Kidney epithelial cell (primary cell): ENCODE measurements at regions not wholly inside any gene's neighbourhood (a gene's known extent, or its start where the extent isn't known, plus 50 kb on each side); places are given as distances from the start of the nearest gene placed in this dataset.

Source experiments
- DNase-seq: peaks from one replicate; pipeline ENCODE4 v3.0.0-alpha.2; 2010; ENCODE audit warnings: low read depth
- H3K27me3 ChIP-seq: 2 replicates; pipeline ENCODE4 v1.6.0; 2011; ENCODE audit warnings: low read length; ENCODE audit not compliant: control insufficient read depth, insufficient read depth
- H3K36me3 ChIP-seq: 2 replicates; pipeline ENCODE4 v1.5.1; 2011; ENCODE audit warnings: low read length; ENCODE audit not compliant: control insufficient read depth, insufficient read depth
- H3K4me3 ChIP-seq: 2 replicates; pipeline ENCODE4 v1.5.1; 2011; ENCODE audit warnings: low read depth, mild to moderate bottlenecking, control low read depth, low read length
- CTCF ChIP-seq: IDR thresholded peaks from 2 replicates; pipeline ENCODE4 v1.5.1; 2011; ENCODE audit warnings: mild to moderate bottlenecking, moderate library complexity, low read length, control low read depth, inconsistent platforms; ENCODE audit not compliant: insufficient read depth, poor library complexity, severe bottlenecking

DNA sequence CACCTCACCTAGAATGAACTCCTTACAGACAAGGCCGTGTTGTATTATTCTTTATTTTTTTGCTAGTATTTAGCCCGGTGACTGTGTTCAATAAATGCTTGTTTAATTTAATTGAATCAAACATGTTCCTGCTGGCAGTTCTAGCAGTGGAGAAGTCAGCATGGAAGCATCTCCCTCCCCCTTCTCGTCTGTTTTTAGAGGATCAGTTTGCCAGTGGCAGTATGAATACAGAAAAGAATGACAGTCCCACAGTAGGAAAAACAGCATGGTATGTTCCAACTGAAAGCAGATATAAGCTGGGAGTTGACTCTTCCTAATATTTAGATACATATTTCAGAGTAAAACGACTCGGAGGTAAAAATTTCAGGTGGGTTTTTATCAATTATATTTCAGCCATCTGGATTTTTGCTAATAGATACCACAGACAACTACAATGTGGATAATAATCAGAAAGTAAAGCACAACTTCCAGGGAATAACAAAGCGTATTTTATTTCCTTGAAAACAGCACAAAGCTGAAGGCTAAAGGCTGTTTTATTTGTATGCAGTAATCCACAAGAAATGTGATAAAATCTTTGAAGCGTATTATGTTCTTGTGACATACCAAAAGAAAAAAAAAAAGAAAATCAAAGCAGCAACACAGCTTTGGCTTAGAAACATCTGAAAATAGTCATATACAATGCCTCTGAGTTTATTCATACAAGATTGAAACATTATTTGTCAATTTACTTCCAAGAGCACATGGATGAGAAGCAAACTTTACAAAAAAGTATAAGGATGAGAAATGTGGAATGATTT lies 244.5 kb upstream of the KCNMB2 start:
- Histone ChIP-seq H3K4me3 (no peak overlapping the region), H3K27me3 (no peaks in the 10 kb centered on the region), H3K36me3 (no peaks in the 10 kb centered on the region)
- no peak for TF ChIP-seq CTCF
- DNase-seq: no peak

GRCh38 chr3:178295292-178295912 lies 240.8 kb upstream of the KCNMB2 start:
- no peak for DNase-seq
- no peak for TF ChIP-seq CTCF
- H3K36me3 ChIP-seq: no peaks in the 10 kb centered on the region
- H3K4me3 ChIP-seq: no peak overlapping the region
- no peaks in the 10 kb centered on the region for H3K27me3 ChIP-seq

DNA sequence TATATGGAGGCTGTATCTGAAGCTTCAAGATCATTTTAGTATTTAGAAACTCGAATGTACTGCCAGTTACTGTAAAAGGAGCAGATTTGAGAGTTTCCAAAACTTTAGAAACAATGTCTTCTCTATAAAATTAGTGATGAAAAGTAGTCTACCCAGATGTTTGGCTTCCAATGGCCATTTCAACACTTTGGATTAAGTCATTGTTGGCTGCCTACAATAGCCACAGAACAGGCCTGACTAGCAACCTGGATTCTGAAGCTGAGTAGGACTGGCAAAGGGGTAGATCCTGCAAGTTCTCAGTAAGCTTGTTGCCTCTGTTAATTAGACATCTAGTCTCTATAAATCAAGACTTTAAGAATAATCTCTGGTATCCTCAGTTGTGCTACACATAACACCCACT lies 239.0 kb upstream of the KCNMB2 start:
- no peak for DNase-seq
- H3K36me3 ChIP-seq: no peaks in the 10 kb centered on the region
- no peak for TF ChIP-seq CTCF
- no peaks in the 10 kb centered on the region for H3K27me3 ChIP-seq
- no peak overlapping the region for H3K4me3 ChIP-seq

DNA sequence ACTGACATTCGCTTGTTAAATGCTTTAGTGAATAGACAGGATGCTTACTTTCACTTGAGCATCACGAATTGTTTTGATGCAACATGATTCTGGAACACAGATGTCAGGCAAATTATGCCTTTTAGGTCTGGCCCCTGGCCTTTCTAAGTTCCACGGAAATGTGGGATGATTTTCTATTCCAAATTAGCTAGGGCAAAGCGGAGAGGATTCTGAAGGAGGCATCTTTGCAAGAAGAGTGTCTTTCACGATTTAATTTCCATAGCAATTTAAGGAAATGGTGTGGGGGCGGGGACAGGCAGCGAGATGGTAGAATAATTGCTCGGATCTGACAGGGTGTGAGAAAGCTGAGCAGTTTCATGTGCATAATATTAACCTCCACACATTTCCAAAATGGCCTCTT lies 238.5 kb upstream of the KCNMB2 start:
- no peaks in the 10 kb centered on the region for H3K27me3 ChIP-seq
- no peak overlapping the region for H3K4me3 ChIP-seq
- no peak for TF ChIP-seq CTCF
- DNase-seq: no peak
- H3K36me3 ChIP-seq: no peaks in the 10 kb centered on the region

GRCh38 chr3:178300441-178300959 lies 235.7 kb upstream of the KCNMB2 start:
- TF ChIP-seq CTCF: no peak

More at GRCh38 chr3:178300441-178300959, 235.7 kb upstream of the KCNMB2 start:
- no peaks in the 10 kb centered on the region for H3K27me3 ChIP-seq
- no peak overlapping the region for H3K4me3 ChIP-seq
- DNase-seq: no peak
- no peaks in the 10 kb centered on the region for H3K36me3 ChIP-seq
